WTC11 (cell line): ENCODE measurements at regions not wholly inside any gene's neighbourhood (a gene's known extent, or its start where the extent isn't known, plus 50 kb on each side); places are given as distances from the start of the nearest gene placed in this dataset.

ENCODE experiments used
- ATAC-seq: fragments of 200-7000 bp; cut with Tn5 transposase; 2 replicates; pipeline ENCODE4 v1.10.0; 2021; ENCODE audit warnings: mild to moderate bottlenecking, moderate library complexity
- CTCF ChIA-PET: fragments of 300-600 bp; sonication (Branson Sonifier 250); formaldehyde crosslinking; loops from one replicate; lab custom pipeline; 2021; ENCODE audit warnings: antibody characterized with exemption; lab: Charles Lee
- POLR2A ChIA-PET: fragments of 350-600 bp; sonication (Branson Sonifier 250); formaldehyde crosslinking; loops from one replicate; lab custom pipeline; 2021; ENCODE audit warnings: antibody characterized with exemption; lab: Charles Lee
- DNase-seq: peaks from one replicate; pipeline ENCODE4 v3.0.0; 2021; ENCODE audit warnings: low spot score
- H3K27ac Mint-ChIP-seq: 2 replicates; pipeline ENCODE4 v1.8.0; 2021; ENCODE audit warnings: mixed read lengths
- H3K27me3 Mint-ChIP-seq: 2 replicates; pipeline ENCODE4 v1.8.0; 2021; ENCODE audit warnings: low read depth, mild to moderate bottlenecking, moderate library complexity, mixed read lengths
- H3K36me3 Mint-ChIP-seq: 2 replicates; pipeline ENCODE4 v1.8.0; 2021; ENCODE audit warnings: mixed read lengths
- H3K4me1 Mint-ChIP-seq: 2 replicates; pipeline ENCODE4 v1.8.0; 2022; ENCODE audit warnings: mixed read lengths
- H3K4me3 Mint-ChIP-seq: 2 replicates; pipeline ENCODE4 v1.8.0; 2021; ENCODE audit warnings: mild to moderate bottlenecking, moderate library complexity, mixed read lengths
- H3K9me3 Mint-ChIP-seq: 2 replicates; pipeline ENCODE4 v1.8.0; 2021; ENCODE audit warnings: mixed read lengths
- ATF6 ChIP-seq: sonication (generic); formaldehyde crosslinking; IDR thresholded peaks from 2 replicates; pipeline ENCODE4 v1.8.1; 2023; ENCODE audit warnings: mild to moderate bottlenecking, missing genetic modification reagents
- EMX1 ChIP-seq: fragments of 250-450 bp; sonication (Bioruptor Pico); IDR thresholded peaks from 2 replicates; pipeline ENCODE4 v1.8.0; 2021; ENCODE audit warnings: mild to moderate bottlenecking
- FOXP1 ChIP-seq: sonication (generic); formaldehyde crosslinking; IDR thresholded peaks from 2 replicates; pipeline ENCODE4 v1.8.0; 2022; ENCODE audit warnings: missing genetic modification reagents, mild to moderate bottlenecking, moderate library complexity, borderline replicate concordance
- JAZF1 ChIP-seq: fragments of 250-450 bp; sonication (Bioruptor Pico); IDR thresholded peaks from 2 replicates; pipeline ENCODE4 v1.9.0; 2021; ENCODE audit warnings: moderate library complexity, mild to moderate bottlenecking, inconsistent platforms
- MYBL2 ChIP-seq: sonication (generic); formaldehyde crosslinking; IDR thresholded peaks from 2 replicates; pipeline ENCODE4 v1.8.1; 2023; ENCODE audit warnings: mild to moderate bottlenecking, moderate library complexity, missing genetic modification reagents
- NR1H2 ChIP-seq: sonication (generic); formaldehyde crosslinking; IDR thresholded peaks from 2 replicates; pipeline ENCODE4 v1.9.0; 2021; ENCODE audit warnings: mild to moderate bottlenecking, moderate library complexity, missing genetic modification reagents
- NR3C1 ChIP-seq: sonication (generic); formaldehyde crosslinking; conservative IDR thresholded peaks from 2 replicates; pipeline ENCODE4 v1.8.1; 2023; ENCODE audit warnings: low read depth, mild to moderate bottlenecking, missing genetic modification reagents
- RORB ChIP-seq: fragments of 250-450 bp; sonication (Bioruptor Pico); IDR thresholded peaks from 2 replicates; pipeline ENCODE4 v1.9.0; 2021; ENCODE audit warnings: mild to moderate bottlenecking
- SMAD3 ChIP-seq: sonication (generic); formaldehyde crosslinking; IDR thresholded peaks from 2 replicates; pipeline ENCODE4 v1.8.0; 2022; ENCODE audit warnings: missing genetic modification reagents, mild to moderate bottlenecking, borderline replicate concordance
- SMAD4 ChIP-seq: sonication (generic); formaldehyde crosslinking; IDR thresholded peaks from 2 replicates; pipeline ENCODE4 v1.8.0; 2022; ENCODE audit warnings: mild to moderate bottlenecking, missing genetic modification reagents
- SOX15 ChIP-seq: fragments of 250-450 bp; sonication (Bioruptor Pico); IDR thresholded peaks from 2 replicates; pipeline ENCODE4 v1.9.0; 2021; ENCODE audit warnings: mild to moderate bottlenecking
- ZNF263 ChIP-seq: sonication (generic); formaldehyde crosslinking; IDR thresholded peaks from 2 replicates; pipeline ENCODE4 v1.8.1; 2022; ENCODE audit warnings: low read depth, mild to moderate bottlenecking, moderate library complexity, missing genetic modification reagents
- ZNF396 ChIP-seq: fragments of 250-450 bp; sonication (Bioruptor Pico); IDR thresholded peaks from 2 replicates; pipeline ENCODE4 v1.8.0; 2021; ENCODE audit warnings: mild to moderate bottlenecking, moderate library complexity, borderline replicate concordance
- ZNF425 ChIP-seq: fragments of 250-450 bp; sonication (Bioruptor Pico); conservative IDR thresholded peaks from 2 replicates; pipeline ENCODE4 v1.9.0; 2021; ENCODE audit warnings: mild to moderate bottlenecking
- TF ChIP-seq, protein P1 (sequence below): sonication (generic); formaldehyde crosslinking; IDR thresholded peaks from 2 replicates; pipeline ENCODE4 v1.8.1; 2023; ENCODE audit warnings: mild to moderate bottlenecking, moderate library complexity, missing genetic modification reagents
- TF ChIP-seq, protein P2 (sequence below): fragments of 250-450 bp; sonication (Bioruptor Pico); IDR thresholded peaks from 2 replicates; pipeline ENCODE4 v1.9.0; 2021; ENCODE audit warnings: mild to moderate bottlenecking, borderline replicate concordance
- TF ChIP-seq, protein P3 (sequence below): sonication (generic); formaldehyde crosslinking; IDR thresholded peaks from 2 replicates; pipeline ENCODE4 v1.8.1; 2023; ENCODE audit warnings: mild to moderate bottlenecking, missing genetic modification reagents, moderate library complexity

DNA sequence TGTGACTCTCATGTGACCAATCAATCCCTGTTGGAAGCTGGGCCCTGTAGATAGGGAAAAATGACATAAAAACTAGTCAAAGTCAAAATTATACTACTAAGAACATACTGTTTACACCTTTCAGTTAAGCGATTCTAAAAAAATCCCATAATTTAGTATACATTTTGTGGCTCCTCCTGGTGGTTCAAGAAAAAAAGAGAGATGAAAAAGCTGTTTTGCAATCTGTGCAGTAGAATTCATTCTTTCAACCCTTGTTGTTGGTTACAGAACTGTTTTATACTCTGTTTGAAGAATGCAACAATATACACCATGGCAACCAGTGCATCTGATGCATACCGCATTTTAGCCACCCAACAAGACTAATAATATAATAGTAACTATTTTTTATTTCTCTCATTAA, 66.8 kb upstream of the ANK2 start:
- H3K36me3 Mint-ChIP-seq = peaks cover 16% of the 10 kb centered on the region
- ChIA-PET CTCF (interaction anchor here (1.1 kb wide), 1 partner anchor 31 kb away, joined by 4 read pairs; no protein-coding TSS in a partner anchor), POLR2A (no interaction called here)
- H3K27me3 Mint-ChIP-seq = no peaks in the 10 kb centered on the region
- no peak overlapping the region for H3K4me3 Mint-ChIP-seq
- DNase-seq = no peak
- peaks cover 16% of the 10 kb centered on the region for H3K9me3 Mint-ChIP-seq
- no peak overlapping the region for H3K27ac Mint-ChIP-seq
- ATAC-seq = no peak
- H3K4me1 Mint-ChIP-seq = peaks cover 18% of the 10 kb centered on the region
- TF ChIP-seq, protein P1, sequence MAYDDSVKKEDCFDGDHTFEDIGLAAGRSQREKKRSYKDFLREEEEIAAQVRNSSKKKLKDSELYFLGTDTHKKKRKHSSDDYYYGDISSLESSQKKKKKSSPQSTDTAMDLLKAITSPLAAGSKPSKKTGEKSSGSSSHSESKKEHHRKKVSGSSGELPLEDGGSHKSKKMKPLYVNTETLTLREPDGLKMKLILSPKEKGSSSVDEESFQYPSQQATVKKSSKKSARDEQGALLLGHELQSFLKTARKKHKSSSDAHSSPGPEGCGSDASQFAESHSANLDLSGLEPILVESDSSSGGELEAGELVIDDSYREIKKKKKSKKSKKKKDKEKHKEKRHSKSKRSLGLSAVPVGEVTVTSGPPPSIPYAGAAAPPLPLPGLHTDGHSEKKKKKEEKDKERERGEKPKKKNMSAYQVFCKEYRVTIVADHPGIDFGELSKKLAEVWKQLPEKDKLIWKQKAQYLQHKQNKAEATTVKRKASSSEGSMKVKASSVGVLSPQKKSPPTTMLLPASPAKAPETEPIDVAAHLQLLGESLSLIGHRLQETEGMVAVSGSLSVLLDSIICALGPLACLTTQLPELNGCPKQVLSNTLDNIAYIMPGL (CRISPR knock-in tag) = no peak
- TF ChIP-seq JAZF1 (CRISPR knock-in tag) (no peak), SMAD4 (CRISPR knock-in tag) (no peak), NR1H2 (CRISPR knock-in tag) (no peak), FOXP1 (no peak), SMAD3 (CRISPR knock-in tag) (no peak), ATF6 (CRISPR knock-in tag) (no peak), ZNF263 (CRISPR knock-in tag) (no peak), MYBL2 (CRISPR knock-in tag) (no peak), ZNF396 (CRISPR knock-in tag) (no peak), ZNF425 (CRISPR knock-in tag) (no peak), EMX1 (CRISPR knock-in tag) (no peak), NR3C1 (CRISPR knock-in tag) (no peak), SOX15 (CRISPR knock-in tag) (no peak), RORB (CRISPR knock-in tag) (no peak)
- TF ChIP-seq, protein P2, sequence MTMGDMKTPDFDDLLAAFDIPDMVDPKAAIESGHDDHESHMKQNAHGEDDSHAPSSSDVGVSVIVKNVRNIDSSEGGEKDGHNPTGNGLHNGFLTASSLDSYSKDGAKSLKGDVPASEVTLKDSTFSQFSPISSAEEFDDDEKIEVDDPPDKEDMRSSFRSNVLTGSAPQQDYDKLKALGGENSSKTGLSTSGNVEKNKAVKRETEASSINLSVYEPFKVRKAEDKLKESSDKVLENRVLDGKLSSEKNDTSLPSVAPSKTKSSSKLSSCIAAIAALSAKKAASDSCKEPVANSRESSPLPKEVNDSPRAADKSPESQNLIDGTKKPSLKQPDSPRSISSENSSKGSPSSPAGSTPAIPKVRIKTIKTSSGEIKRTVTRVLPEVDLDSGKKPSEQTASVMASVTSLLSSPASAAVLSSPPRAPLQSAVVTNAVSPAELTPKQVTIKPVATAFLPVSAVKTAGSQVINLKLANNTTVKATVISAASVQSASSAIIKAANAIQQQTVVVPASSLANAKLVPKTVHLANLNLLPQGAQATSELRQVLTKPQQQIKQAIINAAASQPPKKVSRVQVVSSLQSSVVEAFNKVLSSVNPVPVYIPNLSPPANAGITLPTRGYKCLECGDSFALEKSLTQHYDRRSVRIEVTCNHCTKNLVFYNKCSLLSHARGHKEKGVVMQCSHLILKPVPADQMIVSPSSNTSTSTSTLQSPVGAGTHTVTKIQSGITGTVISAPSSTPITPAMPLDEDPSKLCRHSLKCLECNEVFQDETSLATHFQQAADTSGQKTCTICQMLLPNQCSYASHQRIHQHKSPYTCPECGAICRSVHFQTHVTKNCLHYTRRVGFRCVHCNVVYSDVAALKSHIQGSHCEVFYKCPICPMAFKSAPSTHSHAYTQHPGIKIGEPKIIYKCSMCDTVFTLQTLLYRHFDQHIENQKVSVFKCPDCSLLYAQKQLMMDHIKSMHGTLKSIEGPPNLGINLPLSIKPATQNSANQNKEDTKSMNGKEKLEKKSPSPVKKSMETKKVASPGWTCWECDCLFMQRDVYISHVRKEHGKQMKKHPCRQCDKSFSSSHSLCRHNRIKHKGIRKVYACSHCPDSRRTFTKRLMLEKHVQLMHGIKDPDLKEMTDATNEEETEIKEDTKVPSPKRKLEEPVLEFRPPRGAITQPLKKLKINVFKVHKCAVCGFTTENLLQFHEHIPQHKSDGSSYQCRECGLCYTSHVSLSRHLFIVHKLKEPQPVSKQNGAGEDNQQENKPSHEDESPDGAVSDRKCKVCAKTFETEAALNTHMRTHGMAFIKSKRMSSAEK (CRISPR knock-in tag) = no peak
- TF ChIP-seq, protein P3, sequence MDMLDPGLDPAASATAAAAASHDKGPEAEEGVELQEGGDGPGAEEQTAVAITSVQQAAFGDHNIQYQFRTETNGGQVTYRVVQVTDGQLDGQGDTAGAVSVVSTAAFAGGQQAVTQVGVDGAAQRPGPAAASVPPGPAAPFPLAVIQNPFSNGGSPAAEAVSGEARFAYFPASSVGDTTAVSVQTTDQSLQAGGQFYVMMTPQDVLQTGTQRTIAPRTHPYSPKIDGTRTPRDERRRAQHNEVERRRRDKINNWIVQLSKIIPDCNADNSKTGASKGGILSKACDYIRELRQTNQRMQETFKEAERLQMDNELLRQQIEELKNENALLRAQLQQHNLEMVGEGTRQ (CRISPR knock-in tag) = no peak
